K562 (cell line): ENCODE measurements at regions not wholly inside any gene's neighbourhood (a gene's known extent, or its start where the extent isn't known, plus 50 kb on each side); places are given as distances from the start of the nearest gene placed in this dataset.

Experiments used
- BRCA1 ChIP-seq, 2 experiments: fragments of 450-650 bp in 1 of 2; sonication (generic) in 1 of 2; formaldehyde crosslinking in 1 of 2; IDR thresholded peaks; 2 replicates each; pipeline versions ENCODE4 v1.5.0 to v1.6.1; 2017 to 2020; ENCODE audit warnings: mild to moderate bottlenecking in 1 of 2, missing genetic modification reagents in 1 of 2
- JUND ChIP-seq, 2 experiments: IDR thresholded peaks; 2 replicates in 1 of 2; 3 replicates in 1 of 2; pipeline ENCODE4 v1.6.1; 2011; ENCODE audit warnings: borderline replicate concordance in 2 of 2, low read depth in 2 of 2, low read length in 2 of 2, improper control_type of control experiment in 1 of 2, missing biosample characterization in 1 of 2, missing genetic modification characterization in 1 of 2, missing genetic modification reagents in 1 of 2
- POLR2A ChIP-seq: fragments of 450-650 bp; conservative IDR thresholded peaks from 2 replicates; pipeline ENCODE4 v1.6.1; 2016
- SMAD3 ChIP-seq: fragments of 450-650 bp; formaldehyde crosslinking; conservative IDR thresholded peaks from 2 replicates; pipeline ENCODE4 v1.4.0; 2020; ENCODE audit warnings: mild to moderate bottlenecking
- TFAP4 ChIP-seq: sonication (generic); formaldehyde crosslinking; IDR thresholded peaks from 2 replicates; pipeline ENCODE4 v1.8.0; 2022; ENCODE audit warnings: missing genetic modification reagents, mild to moderate bottlenecking, moderate library complexity, borderline replicate concordance

- TF ChIP-seq SMAD3 (CRISPR knock-in tag) (no peak), JUND (IDR thresholded peaks at IDR 0.05; ENCODE audit: borderline replicate concordance, low read depth, low read length) (no peak), JUND (tag; IDR thresholded peaks at IDR 0.05; ENCODE audit: borderline replicate concordance, low read depth, low read length) (no peak), BRCA1 (IDR thresholded peaks at IDR 0.05) (no peak), BRCA1 (CRISPR knock-in tag; IDR thresholded peaks at IDR 0.05) (no peak), POLR2A (no peak), TFAP4 (CRISPR knock-in tag) (no peak)
These were observed 258.6 kb downstream of the NPHP4 start for GRCh38 chr1:5733596-5733995.
